Smooth muscle cell (in vitro differentiated cells): ENCODE measurements at regions not wholly inside any gene's neighbourhood (a gene's known extent, or its start where the extent isn't known, plus 50 kb on each side); places are given as distances from the start of the nearest gene placed in this dataset.

Source experiments
- DNase-seq: peaks from one replicate; lab custom pipeline; 2025; ENCODE audit not compliant: unreplicated experiment; lab: John Stamatoyannopoulos, UW
- H2AFZ ChIP-seq: fragments of 200-600 bp; sonication (generic); 2 replicates; pipeline ENCODE4 v1.6.0; 2016; ENCODE audit warnings: antibody characterized with exemption, low read depth, mild to moderate bottlenecking
- H3F3A ChIP-seq: fragments of 200-600 bp; sonication (generic); 2 replicates; pipeline ENCODE4 v1.6.0; 2017; ENCODE audit warnings: antibody characterized with exemption, low read depth
- H3K27ac ChIP-seq: fragments of 200-600 bp; sonication (generic); 2 replicates; pipeline ENCODE4 v1.5.1; 2016; ENCODE audit warnings: low read depth, mild to moderate bottlenecking
- H3K27me3 ChIP-seq: fragments of 200-600 bp; sonication (generic); 2 replicates; pipeline ENCODE4 v1.6.1; 2016; ENCODE audit warnings: low read depth, mild to moderate bottlenecking
- H3K36me3 ChIP-seq: fragments of 200-600 bp; sonication (generic); 2 replicates; pipeline ENCODE4 v1.5.1; 2016; ENCODE audit warnings: low read depth
- H3K4me1 ChIP-seq: fragments of 200-600 bp; sonication (generic); 2 replicates; pipeline ENCODE4 v1.5.1; 2016; ENCODE audit warnings: low read depth
- H3K4me2 ChIP-seq: fragments of 200-600 bp; sonication (generic); 2 replicates; pipeline ENCODE4 v1.6.0; 2016; ENCODE audit warnings: mild to moderate bottlenecking
- H3K4me3 ChIP-seq: fragments of 200-600 bp; sonication (generic); 2 replicates; pipeline ENCODE4 v1.5.1; 2016; ENCODE audit warnings: mild to moderate bottlenecking
- H3K79me2 ChIP-seq: fragments of 200-600 bp; sonication (generic); 2 replicates; pipeline ENCODE4 v1.6.0; 2016; ENCODE audit warnings: low read depth, mild to moderate bottlenecking
- H3K9ac ChIP-seq: fragments of 200-600 bp; sonication (generic); 2 replicates; pipeline ENCODE4 v1.6.0; 2016; ENCODE audit warnings: low read depth
- H3K9me3 ChIP-seq: fragments of 200-600 bp; sonication (generic); replicated peaks from 2 replicates; pipeline ENCODE4 v1.5.1; 2016; ENCODE audit warnings: low read depth
- H4K20me1 ChIP-seq: fragments of 200-600 bp; sonication (generic); 2 replicates; pipeline ENCODE4 v1.6.0; 2016; ENCODE audit warnings: low read depth
- WGBS: methylation state at CpG from one replicate; pipeline ENCODE4 v1.1.7; 2016; ENCODE audit warnings: low lambda C conversion rate; 5-methylcytosine and 5-hydroxymethylcytosine counted together
- TF ChIP-seq, protein P1 (sequence below): fragments of 200-600 bp; sonication (generic); IDR thresholded peaks from 2 replicates; pipeline ENCODE4 v1.5.1; 2017; ENCODE audit warnings: borderline replicate concordance, mild to moderate bottlenecking, antibody characterized with exemption; ENCODE audit not compliant: insufficient read depth, poor library complexity, severe bottlenecking

DNA sequence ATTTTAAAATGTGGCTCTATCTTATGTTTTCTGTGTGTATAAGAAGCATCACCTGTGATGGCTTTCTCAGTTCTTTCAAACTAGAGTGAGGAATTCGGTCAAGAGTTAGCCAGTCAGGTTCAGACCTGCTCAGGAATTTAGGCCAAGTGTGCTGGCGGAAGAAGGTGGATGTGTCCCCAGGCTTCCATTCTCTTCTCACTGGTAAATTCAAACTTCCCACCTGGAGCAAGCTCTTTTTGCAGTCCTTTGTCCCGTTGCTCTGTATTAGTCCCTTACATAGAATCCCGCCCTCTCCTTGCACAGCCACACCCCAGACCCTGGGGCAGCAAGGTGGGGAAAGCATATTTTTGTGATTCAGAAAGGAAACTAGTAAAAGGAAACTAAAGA is 124.7 kb upstream of the PWP1 start:
- Histone ChIP-seq H3K36me3 (no peaks in the 10 kb centered on the region), H3F3A (no peaks in the 10 kb centered on the region), H3K27me3 (no peaks in the 10 kb centered on the region), H3K9me3 (no peaks in the 10 kb centered on the region), H3K79me2 (no peaks in the 10 kb centered on the region), H3K9ac (no peak overlapping the region), H3K27ac (no peak overlapping the region), H4K20me1 (no peaks in the 10 kb centered on the region), H3K4me1 (no peaks in the 10 kb centered on the region), H3K4me3 (no peak overlapping the region), H2AFZ (no peak overlapping the region), H3K4me2 (no peak overlapping the region)
- TF ChIP-seq, protein P1, sequence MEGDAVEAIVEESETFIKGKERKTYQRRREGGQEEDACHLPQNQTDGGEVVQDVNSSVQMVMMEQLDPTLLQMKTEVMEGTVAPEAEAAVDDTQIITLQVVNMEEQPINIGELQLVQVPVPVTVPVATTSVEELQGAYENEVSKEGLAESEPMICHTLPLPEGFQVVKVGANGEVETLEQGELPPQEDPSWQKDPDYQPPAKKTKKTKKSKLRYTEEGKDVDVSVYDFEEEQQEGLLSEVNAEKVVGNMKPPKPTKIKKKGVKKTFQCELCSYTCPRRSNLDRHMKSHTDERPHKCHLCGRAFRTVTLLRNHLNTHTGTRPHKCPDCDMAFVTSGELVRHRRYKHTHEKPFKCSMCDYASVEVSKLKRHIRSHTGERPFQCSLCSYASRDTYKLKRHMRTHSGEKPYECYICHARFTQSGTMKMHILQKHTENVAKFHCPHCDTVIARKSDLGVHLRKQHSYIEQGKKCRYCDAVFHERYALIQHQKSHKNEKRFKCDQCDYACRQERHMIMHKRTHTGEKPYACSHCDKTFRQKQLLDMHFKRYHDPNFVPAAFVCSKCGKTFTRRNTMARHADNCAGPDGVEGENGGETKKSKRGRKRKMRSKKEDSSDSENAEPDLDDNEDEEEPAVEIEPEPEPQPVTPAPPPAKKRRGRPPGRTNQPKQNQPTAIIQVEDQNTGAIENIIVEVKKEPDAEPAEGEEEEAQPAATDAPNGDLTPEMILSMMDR, result no peak
- WGBS, result 77% methylated on average over 4 of the region's 4 CpGs
- no peak for DNase-seq

DNA sequence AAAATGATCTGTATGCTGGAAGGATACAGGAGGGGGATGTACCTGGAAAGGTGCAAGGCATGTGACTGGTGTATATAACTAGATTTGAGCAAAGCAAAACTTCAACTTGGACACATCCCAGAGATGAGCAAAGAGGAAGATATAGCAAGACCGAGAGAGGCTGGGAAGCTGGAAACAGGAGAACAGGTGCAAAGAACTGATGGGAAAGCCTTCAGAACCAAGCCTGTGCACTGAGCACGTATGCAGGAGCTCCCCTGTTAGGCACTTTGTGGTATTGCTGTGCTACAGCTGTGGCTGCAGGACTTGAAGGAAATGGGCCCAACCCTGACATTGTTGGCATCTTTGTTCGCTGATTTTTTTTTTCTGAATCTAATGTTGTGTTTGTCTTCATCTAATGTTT is 120.7 kb upstream of the PWP1 start:
- H3K36me3 ChIP-seq, result no peaks in the 10 kb centered on the region
- no peaks in the 10 kb centered on the region for H3K79me2 ChIP-seq
- no peak overlapping the region for H3K4me2 ChIP-seq
- WGBS, result 52% methylated on average over 3 of the region's 3 CpGs
- no peaks in the 10 kb centered on the region for H4K20me1 ChIP-seq
- H3K27me3 ChIP-seq, result no peaks in the 10 kb centered on the region
- H3K27ac ChIP-seq, result no peak overlapping the region
- no peaks in the 10 kb centered on the region for H3K4me1 ChIP-seq
- no peak for DNase-seq
- H3K9me3 ChIP-seq, result no peaks in the 10 kb centered on the region
- no peaks in the 10 kb centered on the region for H3F3A ChIP-seq
- TF ChIP-seq, protein P1, result peak; percentile 10
- no peak overlapping the region for H3K9ac ChIP-seq
- no peak overlapping the region for H3K4me3 ChIP-seq
- no peak overlapping the region for H2AFZ ChIP-seq

DNA sequence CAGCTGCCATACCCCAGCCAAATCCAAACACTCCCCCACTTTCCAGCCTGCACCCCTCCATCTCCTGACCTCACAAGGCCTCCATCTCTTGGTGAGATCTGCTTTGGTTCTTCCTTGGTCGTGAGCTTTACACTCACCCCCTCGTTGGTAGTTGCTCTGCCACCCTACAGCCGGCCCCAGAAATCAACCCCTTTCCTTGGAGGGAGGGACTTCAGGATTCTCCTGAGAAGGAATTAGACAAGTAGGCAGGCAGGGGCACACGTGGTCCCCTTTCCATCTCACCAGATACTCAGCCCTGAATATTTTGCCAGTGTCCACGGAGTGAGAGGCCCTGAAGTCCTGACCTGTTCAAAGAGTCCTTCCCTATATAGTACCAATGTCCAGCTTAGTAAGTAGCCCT is 120.0 kb upstream of the PWP1 start:
- Histone ChIP-seq H3K9me3 (no peaks in the 10 kb centered on the region), H3K4me3 (no peak overlapping the region), H3K79me2 (no peaks in the 10 kb centered on the region), H3K27me3 (no peaks in the 10 kb centered on the region), H3K9ac (no peak overlapping the region), H3K36me3 (no peaks in the 10 kb centered on the region), H3K4me1 (no peaks in the 10 kb centered on the region), H4K20me1 (no peaks in the 10 kb centered on the region), H2AFZ (no peak overlapping the region), H3K27ac (no peak overlapping the region), H3K4me2 (no peak overlapping the region), H3F3A (no peaks in the 10 kb centered on the region)
- no peak for DNase-seq
- TF ChIP-seq, protein P1, result no peak
- WGBS, result 69% methylated on average over 5 of the region's 5 CpGs

DNA sequence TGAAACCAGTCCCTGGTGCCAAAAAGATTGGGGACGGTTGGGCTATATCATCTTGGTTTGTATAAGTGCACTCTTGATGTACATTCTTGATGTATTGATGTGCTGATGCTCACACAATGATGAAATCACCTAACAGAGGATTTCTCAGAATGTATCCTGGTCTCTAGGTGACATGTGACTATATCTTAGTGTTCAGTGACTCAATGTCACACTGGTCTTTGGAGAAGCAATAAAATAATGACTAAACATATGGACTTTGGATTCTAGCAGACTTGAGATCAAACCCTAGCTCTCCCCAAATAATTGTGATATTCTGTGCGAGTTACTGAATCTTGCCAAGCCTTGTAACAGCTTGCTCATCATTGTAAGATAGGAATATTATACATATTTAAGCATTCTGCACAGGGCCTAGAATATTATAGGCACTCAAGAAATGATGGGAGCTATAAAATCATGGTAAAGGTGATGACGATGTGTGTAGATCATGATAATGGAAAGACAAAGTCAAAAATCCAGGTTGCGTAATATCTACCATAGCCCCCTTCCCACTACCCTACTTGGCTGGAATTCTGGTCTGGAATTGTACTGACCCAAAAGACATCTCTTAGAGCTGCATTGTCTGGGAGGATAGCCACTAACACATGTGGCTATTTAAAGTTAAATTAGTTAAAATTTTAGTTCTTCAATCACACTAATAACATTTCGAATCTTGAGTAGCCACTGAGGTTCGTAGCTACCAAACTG is 117.6 kb upstream of the PWP1 start:
- H3K9ac ChIP-seq, result no peak overlapping the region
- no peak overlapping the region for H3K27ac ChIP-seq
- H4K20me1 ChIP-seq, result no peaks in the 10 kb centered on the region
- H2AFZ ChIP-seq, result no peak overlapping the region
- no peaks in the 10 kb centered on the region for H3K27me3 ChIP-seq
- H3K36me3 ChIP-seq, result no peaks in the 10 kb centered on the region
- no peaks in the 10 kb centered on the region for H3F3A ChIP-seq
- H3K9me3 ChIP-seq, result no peaks in the 10 kb centered on the region
- no peaks in the 10 kb centered on the region for H3K79me2 ChIP-seq
- WGBS, result 94% methylated on average over 6 of the region's 6 CpGs
- H3K4me1 ChIP-seq, result no peaks in the 10 kb centered on the region
- TF ChIP-seq, protein P1, result no peak
- DNase-seq, result no peak
- H3K4me2 ChIP-seq, result no peak overlapping the region
- H3K4me3 ChIP-seq, result no peak overlapping the region
